ENCODE measurements at regions not wholly inside any gene's neighbourhood (a gene's known extent, or its start where the extent isn't known, plus 50 kb on each side); places are given as distances from the start of the nearest gene placed in this dataset.

GRCh38 chr18:78696698-78697435 lies 282.8 kb upstream of the SALL3 start:
- no peak for DNase-seq

- DNase-seq: no peak
These were observed 282.2 kb upstream of the SALL3 start for GRCh38 chr18:78697446-78697845.

GRCh38 chr18:78698914-78699313 lies 280.7 kb upstream of the SALL3 start:
- no peak for DNase-seq

GRCh38 chr18:78699499-78699898 lies 280.1 kb upstream of the SALL3 start:
- DNase-seq: no peak

GRCh38 chr18:78701771-78702396 lies 277.7 kb upstream of the SALL3 start:
- no peak for DNase-seq

- no peak for DNase-seq
These were observed 276.3 kb upstream of the SALL3 start for GRCh38 chr18:78703291-78703690.

GRCh38 chr18:78704971-78705461 lies 274.6 kb upstream of the SALL3 start:
- no peak for DNase-seq

GRCh38 chr18:78709261-78709809 lies 270.3 kb upstream of the SALL3 start:
- no peak for DNase-seq

GRCh38 chr18:78711316-78711715 lies 268.3 kb upstream of the SALL3 start:
- DNase-seq: no peak

- DNase-seq: no peak
These were observed 267.6 kb upstream of the SALL3 start for GRCh38 chr18:78711971-78712370.

- no peak for DNase-seq
These were observed 266.5 kb upstream of the SALL3 start for GRCh38 chr18:78713069-78713468.

- DNase-seq: no peak
These were observed 265.9 kb upstream of the SALL3 start for GRCh38 chr18:78713726-78714125.

GRCh38 chr18:78716022-78716421 lies 263.6 kb upstream of the SALL3 start:
- no peak for DNase-seq

- DNase-seq: no peak
These were observed 263.0 kb upstream of the SALL3 start for GRCh38 chr18:78716581-78716980.

GRCh38 chr18:78717051-78717765 lies 262.4 kb upstream of the SALL3 start:
- DNase-seq: no peak

- no peak for DNase-seq
These were observed 261.9 kb upstream of the SALL3 start for GRCh38 chr18:78717766-78718150.

- no peak for DNase-seq
These were observed 259.8 kb upstream of the SALL3 start for GRCh38 chr18:78719821-78720220.

- DNase-seq: no peak
These were observed 259.0 kb upstream of the SALL3 start for GRCh38 chr18:78720456-78721237.

GRCh38 chr18:78721238-78721875 lies 258.3 kb upstream of the SALL3 start:
- DNase-seq: no peak

- no peak for DNase-seq
These were observed 257.6 kb upstream of the SALL3 start for GRCh38 chr18:78721981-78722380.

GRCh38 chr18:78722386-78722785 lies 257.2 kb upstream of the SALL3 start:
- no peak for DNase-seq

Data from fibroblast of skin of right biceps (primary cell).